Caco-2 (cell line): ENCODE measurements at regions not wholly inside any gene's neighbourhood (a gene's known extent, or its start where the extent isn't known, plus 50 kb on each side); places are given as distances from the start of the nearest gene placed in this dataset.

Source experiments
- BruUV-seq: library from RNA; stranded (reverse); fragments of 400-500 nt; replicated peaks from 2 replicates; lab custom pipeline; 2021; lab: Mats Ljungman, UMichigan
- CTCF ChIA-PET: fragments of 300-600 bp; sonication (Branson Sonifier 250); formaldehyde crosslinking; loops from one replicate; lab custom pipeline; 2022; ENCODE audit warnings: antibody characterized with exemption; lab: Charles Lee
- POLR2A ChIA-PET: fragments of 300-600 bp; sonication (Branson Sonifier 250); formaldehyde crosslinking; loops from one replicate; lab custom pipeline; 2022; ENCODE audit warnings: antibody characterized with exemption; lab: Charles Lee
- DNase-seq, 2 experiments: peaks; one replicate each; pipeline versions ENCODE4 v3.0.0 to v3.0.0-alpha.2; 2020 to 2022
- H3K27me3 ChIP-seq: replicated peaks from 2 replicates; pipeline ENCODE4 v1.6.0; 2011; ENCODE audit warnings: low read length; ENCODE audit not compliant: control insufficient read depth, insufficient read depth
- H3K36me3 ChIP-seq: 2 replicates; pipeline ENCODE4 v1.5.1; 2011; ENCODE audit warnings: low read length; ENCODE audit not compliant: control insufficient read depth, insufficient read depth
- H3K4me1 ChIP-seq: fragments of 250-450 bp; sonication (Bioruptor Pico); 2 replicates; pipeline ENCODE4 v1.5.1; 2020; ENCODE audit warnings: mild to moderate bottlenecking
- H3K4me3 ChIP-seq: 2 replicates; pipeline ENCODE4 v1.5.1; 2011; ENCODE audit warnings: low read depth, mild to moderate bottlenecking, control low read depth, low read length
- H3K9me3 ChIP-seq: fragments of 250-450 bp; sonication (Bioruptor Pico); 2 replicates; pipeline ENCODE4 v1.5.1; 2020; ENCODE audit warnings: mild to moderate bottlenecking, moderate library complexity
- H3K27ac Mint-ChIP-seq: one replicate; pipeline ENCODE4 v1.8.0; 2022; ENCODE audit warnings: mixed read lengths; ENCODE audit not compliant: unreplicated experiment
- H3K27me3 Mint-ChIP-seq: one replicate; pipeline ENCODE4 v1.8.0; 2022; ENCODE audit warnings: mixed read lengths; ENCODE audit not compliant: insufficient read depth, unreplicated experiment
- H3K36me3 Mint-ChIP-seq: one replicate; pipeline ENCODE4 v1.8.0; 2022; ENCODE audit warnings: mild to moderate bottlenecking, mixed read lengths; ENCODE audit not compliant: insufficient read depth, unreplicated experiment
- H3K4me1 Mint-ChIP-seq: one replicate; pipeline ENCODE4 v1.8.0; 2022; ENCODE audit warnings: low read depth, mixed read lengths; ENCODE audit not compliant: unreplicated experiment
- H3K4me3 Mint-ChIP-seq: one replicate; pipeline ENCODE4 v1.8.0; 2022; ENCODE audit warnings: mild to moderate bottlenecking, moderate library complexity, mixed read lengths; ENCODE audit not compliant: unreplicated experiment
- H3K9me3 Mint-ChIP-seq: one replicate; pipeline ENCODE4 v1.8.0; 2022; ENCODE audit warnings: mixed read lengths; ENCODE audit not compliant: unreplicated experiment
- CTCF ChIP-seq, 2 experiments: fragments of 200-600 bp in 1 of 2; IDR thresholded peaks; 1 replicate in 1 of 2; 2 replicates in 1 of 2; pipeline versions ENCODE4 v1.5.1 to v1.8.0; 2011 to 2022; ENCODE audit warnings: antibody characterized with exemption in 1 of 2, control low read depth in 1 of 2, inconsistent platforms in 1 of 2, low read depth in 1 of 2, low read length in 1 of 2, mild to moderate bottlenecking in 1 of 2, moderate library complexity in 1 of 2; ENCODE audit not compliant: insufficient read depth in 1 of 2, severe bottlenecking in 1 of 2, unreplicated experiment in 1 of 2
- intact Hi-C: fragments of 100-400 bp; cut with micrococcal nuclease; formaldehyde crosslinking; loops from one replicate; pipeline ENCODE4 v1.10.0; 2022; ENCODE audit not compliant: unreplicated experiment

- Mint-ChIP-seq H3K9me3 (no peaks in the 10 kb centered on the region), H3K27ac (no peak overlapping the region), H3K36me3 (no peaks in the 10 kb centered on the region), H3K27me3 (no peaks in the 10 kb centered on the region), H3K4me3 (no peak overlapping the region), H3K4me1 (no peaks in the 10 kb centered on the region)
- no peaks in the 10 kb centered on the region for H3K36me3 ChIP-seq
- no peak overlapping the region for H3K4me3 ChIP-seq
- CTCF ChIA-PET = no interaction called here
- no peak for DNase-seq
- POLR2A ChIA-PET = no interaction called here
- H3K27me3 ChIP-seq = no peaks in the 10 kb centered on the region
- intact Hi-C loops = no loop called here
- TF ChIP-seq CTCF (IDR thresholded peaks at IDR 0.05; ENCODE audit: insufficient read depth in 1 of 2, low read depth in 1 of 2, low read length in 1 of 2, severe bottlenecking in 1 of 2, unreplicated experiment in 1 of 2) = no peak
- H3K9me3 ChIP-seq = no peaks in the 10 kb centered on the region
- no TSS peak for BruUV-seq
- H3K4me1 ChIP-seq = no peaks in the 10 kb centered on the region
Observed at GRCh38 chr4:123613586-123614344, 217.2 kb downstream of the SPRY1 start.

- no peak for TF ChIP-seq CTCF (IDR thresholded peaks at IDR 0.05; ENCODE audit: insufficient read depth in 1 of 2, low read depth in 1 of 2, low read length in 1 of 2, severe bottlenecking in 1 of 2, unreplicated experiment in 1 of 2)
- H3K9me3 ChIP-seq = no peaks in the 10 kb centered on the region
- H3K4me1 Mint-ChIP-seq = peaks cover 14% of the 10 kb centered on the region
- H3K27me3 ChIP-seq = no peaks in the 10 kb centered on the region
- ChIA-PET POLR2A (no interaction called here), CTCF (no interaction called here)
- no peak overlapping the region for H3K27ac Mint-ChIP-seq
- H3K9me3 Mint-ChIP-seq = peaks cover 9% of the 10 kb centered on the region
- BruUV-seq = no TSS peak
- H3K4me1 ChIP-seq = peaks cover 14% of the 10 kb centered on the region
- no peak overlapping the region for H3K4me3 Mint-ChIP-seq
- H3K36me3 Mint-ChIP-seq = no peaks in the 10 kb centered on the region
- H3K36me3 ChIP-seq = no peaks in the 10 kb centered on the region
- intact Hi-C loops = no loop called here
- no peak for DNase-seq
- H3K4me3 ChIP-seq = no peak overlapping the region
- H3K27me3 Mint-ChIP-seq = no peaks in the 10 kb centered on the region
Observed at GRCh38 chr4:123615901-123616300, 219.3 kb downstream of the SPRY1 start.

- intact Hi-C loops = no loop called here
- no peak overlapping the region for H3K4me3 ChIP-seq
- ChIA-PET POLR2A (no interaction called here), CTCF (no interaction called here)
- Mint-ChIP-seq H3K4me3 (no peak overlapping the region), H3K36me3 (no peaks in the 10 kb centered on the region), H3K9me3 (peaks cover 9% of the 10 kb centered on the region), H3K27me3 (no peaks in the 10 kb centered on the region), H3K27ac (no peak overlapping the region), H3K4me1 (peaks cover 14% of the 10 kb centered on the region)
- H3K4me1 ChIP-seq = peaks cover 14% of the 10 kb centered on the region
- DNase-seq = no peak
- BruUV-seq = no TSS peak
- no peaks in the 10 kb centered on the region for H3K27me3 ChIP-seq
- no peaks in the 10 kb centered on the region for H3K36me3 ChIP-seq
- no peak for TF ChIP-seq CTCF (IDR thresholded peaks at IDR 0.05; ENCODE audit: insufficient read depth in 1 of 2, low read depth in 1 of 2, low read length in 1 of 2, severe bottlenecking in 1 of 2, unreplicated experiment in 1 of 2)
- H3K9me3 ChIP-seq = no peaks in the 10 kb centered on the region
Observed at GRCh38 chr4:123616951-123617461, 220.4 kb downstream of the SPRY1 start.
